Activated CD4-positive, alpha-beta T cell treated with anti-CD3 and anti-CD28 coated beads, Interleukin-2, Interleukin-4, amounts not matched to agents 100 ng/mL and 50 ng/mL, durations not matched to agents 16 hours and 8 hours (primary cell): ENCODE measurements at regions not wholly inside any gene's neighbourhood (a gene's known extent, or its start where the extent isn't known, plus 50 kb on each side); places are given as distances from the start of the nearest gene placed in this dataset.

Experiments
- DNase-seq: peaks from one replicate; pipeline ENCODE4 v3.0.0-alpha.2; 2020; ENCODE audit warnings: low spot score

- no peak for DNase-seq
These were observed 62.7 kb upstream of the MRPS22 start for GRCh38 chr3:139281096-139281495.

GRCh38 chr3:139281522-139282196 is 62.2 kb upstream of the MRPS22 start:
- no peak for DNase-seq

- no peak for DNase-seq
These were observed 60.5 kb upstream of the MRPS22 start for GRCh38 chr3:139283301-139283700.

- no peak for DNase-seq
These were observed 59.6 kb upstream of the MRPS22 start for GRCh38 chr3:139284221-139284620.

GRCh38 chr3:139285691-139286090 is 58.1 kb upstream of the MRPS22 start:
- no peak for DNase-seq

- no peak for DNase-seq
These were observed 57.6 kb upstream of the MRPS22 start for GRCh38 chr3:139286241-139286640.

GRCh38 chr3:139286825-139287224 is 57.0 kb upstream of the MRPS22 start:
- DNase-seq = no peak

GRCh38 chr3:139287557-139287956 is 56.3 kb upstream of the MRPS22 start:
- no peak for DNase-seq

GRCh38 chr3:139288266-139288821 is 55.5 kb upstream of the MRPS22 start:
- no peak for DNase-seq

GRCh38 chr3:139289860-139290524 is 53.8 kb upstream of the MRPS22 start:
- DNase-seq = no peak

GRCh38 chr3:139291276-139292051 is 52.4 kb upstream of the MRPS22 start:
- DNase-seq = no peak

- DNase-seq = no peak
These were observed 51.6 kb upstream of the MRPS22 start for GRCh38 chr3:139292192-139292591.

- DNase-seq = no peak
These were observed 50.8 kb upstream of the MRPS22 start for GRCh38 chr3:139292711-139293664.

GRCh38 chr3:139293665-139294023 is 50.2 kb upstream of the MRPS22 start:
- DNase-seq = no peak
